ENCODE measurements at regions not wholly inside any gene's neighbourhood (a gene's known extent, or its start where the extent isn't known, plus 50 kb on each side); places are given as distances from the start of the nearest gene placed in this dataset.

DNA sequence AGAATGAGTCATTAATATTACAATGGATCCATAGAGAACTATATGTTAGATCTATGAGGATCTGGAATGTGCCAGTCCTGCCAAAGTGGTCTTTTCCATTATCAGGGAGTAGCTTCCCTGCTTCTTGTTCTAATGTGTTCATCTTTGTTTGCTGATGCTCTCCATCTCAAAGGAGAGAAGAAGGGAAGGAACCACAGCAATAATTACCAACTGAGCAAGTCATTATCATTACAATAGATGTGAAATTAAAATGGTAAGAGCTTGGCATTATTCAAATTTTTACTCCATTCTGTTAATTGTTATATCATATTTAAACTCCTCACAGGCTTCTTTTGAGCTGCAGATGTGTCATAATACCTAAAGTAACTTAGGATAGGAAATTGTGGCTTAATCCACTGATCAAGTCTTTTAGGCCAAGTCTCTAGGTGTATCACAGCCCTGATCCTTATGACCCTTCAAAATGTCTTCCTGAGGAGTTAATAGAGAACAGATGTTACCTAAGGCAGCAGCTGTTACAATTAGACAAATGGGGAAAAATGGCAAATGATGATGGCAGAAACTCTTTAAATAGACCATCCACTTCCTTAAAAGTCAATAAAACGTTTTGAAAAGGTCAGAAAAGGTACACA, 1492.7 kb upstream of the IGFBP7 start:
- H3K36me3 Mint-ChIP-seq (ENCODE audit: low read depth), result peaks cover 47% of the 10 kb centered on the region
- Histone ChIP-seq H3F3A (replicated peaks; ENCODE audit: low read depth) (no peaks in the 10 kb centered on the region), H3K27ac (ENCODE audit: low read depth) (peak overlapping the region; percentile 82), H3K79me2 (replicated peaks; ENCODE audit: insufficient read depth) (no peaks in the 10 kb centered on the region), H3K4me1 (ENCODE audit: insufficient read depth) (peaks cover 28% of the 10 kb centered on the region), H3K27me3 (ENCODE audit: insufficient read depth) (no peaks in the 10 kb centered on the region), H3K4me3 (no peak overlapping the region), H3K9me2 (ENCODE audit: insufficient read depth) (no peaks in the 10 kb centered on the region), H2AFZ (no peak overlapping the region), H3K4me2 (peak overlapping the region; percentile 4; the same call in 1 of the 2 replicates), H3K36me3 (ENCODE audit: insufficient read depth) (no peaks in the 10 kb centered on the region), H4K20me1 (replicated peaks; ENCODE audit: insufficient read depth) (no peaks in the 10 kb centered on the region)
- H3K4me3 Mint-ChIP-seq, result no peak overlapping the region
- DNase-seq (ENCODE audit: low spot score) (peak; percentile 32), ATAC-seq (peak; percentile 67)
- no peaks in the 10 kb centered on the region for H3K27me3 Mint-ChIP-seq (ENCODE audit: insufficient read depth, low read depth, poor library complexity)
- peaks cover 50% of the 10 kb centered on the region for H3K4me1 Mint-ChIP-seq
- TF ChIP-seq ZNF114 (CRISPR knock-in tag; IDR thresholded peaks at IDR 0.05), result no peak
- TF ChIP-seq, protein P1, sequence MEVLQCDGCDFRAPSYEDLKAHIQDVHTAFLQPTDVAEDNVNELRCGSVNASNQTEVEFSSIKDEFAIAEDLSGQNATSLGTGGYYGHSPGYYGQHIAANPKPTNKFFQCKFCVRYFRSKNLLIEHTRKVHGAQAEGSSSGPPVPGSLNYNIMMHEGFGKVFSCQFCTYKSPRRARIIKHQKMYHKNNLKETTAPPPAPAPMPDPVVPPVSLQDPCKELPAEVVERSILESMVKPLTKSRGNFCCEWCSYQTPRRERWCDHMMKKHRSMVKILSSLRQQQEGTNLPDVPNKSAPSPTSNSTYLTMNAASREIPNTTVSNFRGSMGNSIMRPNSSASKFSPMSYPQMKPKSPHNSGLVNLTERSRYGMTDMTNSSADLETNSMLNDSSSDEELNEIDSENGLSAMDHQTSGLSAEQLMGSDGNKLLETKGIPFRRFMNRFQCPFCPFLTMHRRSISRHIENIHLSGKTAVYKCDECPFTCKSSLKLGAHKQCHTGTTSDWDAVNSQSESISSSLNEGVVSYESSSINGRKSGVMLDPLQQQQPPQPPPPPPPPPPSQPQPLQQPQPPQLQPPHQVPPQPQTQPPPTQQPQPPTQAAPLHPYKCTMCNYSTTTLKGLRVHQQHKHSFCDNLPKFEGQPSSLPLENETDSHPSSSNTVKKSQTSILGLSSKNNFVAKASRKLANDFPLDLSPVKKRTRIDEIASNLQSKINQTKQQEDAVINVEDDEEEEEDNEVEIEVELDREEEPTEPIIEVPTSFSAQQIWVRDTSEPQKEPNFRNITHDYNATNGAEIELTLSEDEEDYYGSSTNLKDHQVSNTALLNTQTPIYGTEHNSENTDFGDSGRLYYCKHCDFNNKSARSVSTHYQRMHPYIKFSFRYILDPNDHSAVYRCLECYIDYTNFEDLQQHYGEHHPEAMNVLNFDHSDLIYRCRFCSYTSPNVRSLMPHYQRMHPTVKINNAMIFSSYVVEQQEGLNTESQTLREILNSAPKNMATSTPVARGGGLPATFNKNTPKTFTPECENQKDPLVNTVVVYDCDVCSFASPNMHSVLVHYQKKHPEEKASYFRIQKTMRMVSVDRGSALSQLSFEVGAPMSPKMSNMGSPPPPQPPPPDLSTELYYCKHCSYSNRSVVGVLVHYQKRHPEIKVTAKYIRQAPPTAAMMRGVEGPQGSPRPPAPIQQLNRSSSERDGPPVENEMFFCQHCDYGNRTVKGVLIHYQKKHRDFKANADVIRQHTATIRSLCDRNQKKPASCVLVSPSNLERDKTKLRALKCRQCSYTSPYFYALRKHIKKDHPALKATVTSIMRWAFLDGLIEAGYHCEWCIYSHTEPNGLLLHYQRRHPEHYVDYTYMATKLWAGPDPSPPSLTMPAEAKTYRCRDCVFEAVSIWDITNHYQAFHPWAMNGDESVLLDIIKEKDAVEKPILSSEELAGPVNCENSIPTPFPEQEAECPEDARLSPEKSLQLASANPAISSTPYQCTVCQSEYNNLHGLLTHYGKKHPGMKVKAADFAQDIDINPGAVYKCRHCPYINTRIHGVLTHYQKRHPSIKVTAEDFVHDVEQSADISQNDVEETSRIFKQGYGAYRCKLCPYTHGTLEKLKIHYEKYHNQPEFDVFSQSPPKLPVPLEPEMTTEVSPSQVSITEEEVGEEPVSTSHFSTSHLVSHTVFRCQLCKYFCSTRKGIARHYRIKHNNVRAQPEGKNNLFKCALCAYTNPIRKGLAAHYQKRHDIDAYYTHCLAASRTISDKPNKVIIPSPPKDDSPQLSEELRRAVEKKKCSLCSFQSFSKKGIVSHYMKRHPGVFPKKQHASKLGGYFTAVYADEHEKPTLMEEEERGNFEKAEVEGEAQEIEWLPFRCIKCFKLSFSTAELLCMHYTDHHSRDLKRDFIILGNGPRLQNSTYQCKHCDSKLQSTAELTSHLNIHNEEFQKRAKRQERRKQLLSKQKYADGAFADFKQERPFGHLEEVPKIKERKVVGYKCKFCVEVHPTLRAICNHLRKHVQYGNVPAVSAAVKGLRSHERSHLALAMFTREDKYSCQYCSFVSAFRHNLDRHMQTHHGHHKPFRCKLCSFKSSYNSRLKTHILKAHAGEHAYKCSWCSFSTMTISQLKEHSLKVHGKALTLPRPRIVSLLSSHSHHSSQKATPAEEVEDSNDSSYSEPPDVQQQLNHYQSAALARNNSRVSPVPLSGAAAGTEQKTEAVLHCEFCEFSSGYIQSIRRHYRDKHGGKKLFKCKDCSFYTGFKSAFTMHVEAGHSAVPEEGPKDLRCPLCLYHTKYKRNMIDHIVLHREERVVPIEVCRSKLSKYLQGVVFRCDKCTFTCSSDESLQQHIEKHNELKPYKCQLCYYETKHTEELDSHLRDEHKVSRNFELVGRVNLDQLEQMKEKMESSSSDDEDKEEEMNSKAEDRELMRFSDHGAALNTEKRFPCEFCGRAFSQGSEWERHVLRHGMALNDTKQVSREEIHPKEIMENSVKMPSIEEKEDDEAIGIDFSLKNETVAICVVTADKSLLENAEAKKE (CRISPR knock-in tag; IDR thresholded peaks at IDR 0.05), result peak; percentile 94
- no peak for TF ChIP-seq EZH2phosphoT487 (IDR thresholded peaks at IDR 0.05; ENCODE audit: unreplicated experiment)
- peak; percentile 94 for TF ChIP-seq NANOG (IDR thresholded peaks at IDR 0.05; ENCODE audit: borderline replicate concordance)
- H3K27ac Mint-ChIP-seq, result peak overlapping the region; percentile 96
- H3K9me3 Mint-ChIP-seq, result peaks cover 14% of the 10 kb centered on the region

DNA sequence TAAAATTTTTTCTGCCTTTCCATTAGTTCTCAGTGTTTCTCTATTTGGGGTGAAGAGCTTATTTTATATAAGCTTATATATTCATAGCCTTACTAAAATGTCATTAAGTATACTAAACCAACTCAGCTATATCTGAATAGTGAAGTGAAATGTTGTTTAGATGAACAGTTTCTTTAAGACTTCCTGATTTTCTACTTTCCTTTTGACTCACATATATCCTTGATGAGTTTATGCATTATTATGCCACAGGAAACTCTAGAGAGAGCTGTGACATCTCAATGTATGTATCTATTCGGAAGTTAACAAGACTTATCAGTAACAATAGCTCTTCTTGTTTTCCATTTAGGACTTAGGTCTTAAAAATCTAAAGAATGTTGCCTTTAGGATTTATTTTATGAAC, 1491.8 kb upstream of the IGFBP7 start:
- peaks cover 33% of the 10 kb centered on the region for H3K4me1 ChIP-seq (ENCODE audit: insufficient read depth)
- peak overlapping the region; percentile 4; the same call in 1 of the 2 replicates for H3K4me2 ChIP-seq
- H3K27me3 ChIP-seq (ENCODE audit: insufficient read depth), result no peaks in the 10 kb centered on the region
- no peak overlapping the region for H3K4me3 ChIP-seq
- H3K79me2 ChIP-seq (replicated peaks; ENCODE audit: insufficient read depth), result no peaks in the 10 kb centered on the region
- Mint-ChIP-seq H3K4me3 (no peak overlapping the region), H3K36me3 (ENCODE audit: low read depth) (peaks cover 49% of the 10 kb centered on the region), H3K27ac (peak overlapping the region; percentile 52; the same call in 1 of the 2 replicates), H3K4me1 (peaks cover 57% of the 10 kb centered on the region), H3K27me3 (ENCODE audit: insufficient read depth, low read depth, poor library complexity) (no peaks in the 10 kb centered on the region), H3K9me3 (peaks cover 14% of the 10 kb centered on the region)
- H3F3A ChIP-seq (replicated peaks; ENCODE audit: low read depth), result no peaks in the 10 kb centered on the region
- DNase-seq (ENCODE audit: low spot score), result no peak
- no peaks in the 10 kb centered on the region for H4K20me1 ChIP-seq (replicated peaks; ENCODE audit: insufficient read depth)
- ATAC-seq, result no peak
- H3K27ac ChIP-seq (ENCODE audit: low read depth), result peak overlapping the region; percentile 70
- H2AFZ ChIP-seq, result no peak overlapping the region
- H3K9me2 ChIP-seq (ENCODE audit: insufficient read depth), result no peaks in the 10 kb centered on the region
- TF ChIP-seq CREB1 (CRISPR knock-in tag; IDR thresholded peaks at IDR 0.05; ENCODE audit: low read depth), result no peak
- TF ChIP-seq EZH2 (IDR thresholded peaks at IDR 0.05; ENCODE audit: low read depth, unreplicated experiment), result no peak
- no peak for TF ChIP-seq EZH2phosphoT487 (IDR thresholded peaks at IDR 0.05; ENCODE audit: unreplicated experiment)
- TF ChIP-seq STAT1 (IDR thresholded peaks at IDR 0.05; ENCODE audit: unreplicated experiment), result no peak
- TF ChIP-seq, protein P2, sequence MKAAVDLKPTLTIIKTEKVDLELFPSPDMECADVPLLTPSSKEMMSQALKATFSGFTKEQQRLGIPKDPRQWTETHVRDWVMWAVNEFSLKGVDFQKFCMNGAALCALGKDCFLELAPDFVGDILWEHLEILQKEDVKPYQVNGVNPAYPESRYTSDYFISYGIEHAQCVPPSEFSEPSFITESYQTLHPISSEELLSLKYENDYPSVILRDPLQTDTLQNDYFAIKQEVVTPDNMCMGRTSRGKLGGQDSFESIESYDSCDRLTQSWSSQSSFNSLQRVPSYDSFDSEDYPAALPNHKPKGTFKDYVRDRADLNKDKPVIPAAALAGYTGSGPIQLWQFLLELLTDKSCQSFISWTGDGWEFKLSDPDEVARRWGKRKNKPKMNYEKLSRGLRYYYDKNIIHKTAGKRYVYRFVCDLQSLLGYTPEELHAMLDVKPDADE (IDR thresholded peaks at IDR 0.05), result no peak
- TF ChIP-seq CTCF (conservative IDR thresholded peaks at IDR 0.05; ENCODE audit: low read depth in 2 of 2), result no peak
- no peak for TF ChIP-seq JUNB (IDR thresholded peaks at IDR 0.05; ENCODE audit: unreplicated experiment)
- TF ChIP-seq ZNF114 (CRISPR knock-in tag; IDR thresholded peaks at IDR 0.05), result no peak
- no peaks in the 10 kb centered on the region for H3K36me3 ChIP-seq (ENCODE audit: insufficient read depth)

All from GM23338 (cell line).